IPS-15b (cell line): ENCODE measurements at regions not wholly inside any gene's neighbourhood (a gene's known extent, or its start where the extent isn't known, plus 50 kb on each side); places are given as distances from the start of the nearest gene placed in this dataset.
"Not testable (repeated sequence)": the region's sequence is repeated elsewhere in the genome, so short reads cannot be mapped to it uniquely, and the experiment has no call there.

Source experiments
- H3K27me3 ChIP-seq: one replicate; pipeline ENCODE4 v1.6.1; 2013; ENCODE audit warnings: low read length; ENCODE audit not compliant: control insufficient read depth, insufficient read depth
- H3K36me3 ChIP-seq: one replicate; pipeline ENCODE4 v1.6.1; 2013; ENCODE audit warnings: low read length; ENCODE audit not compliant: control insufficient read depth, insufficient read depth
- H3K4me1 ChIP-seq: one replicate; pipeline ENCODE4 v1.6.1; 2013; ENCODE audit warnings: mild to moderate bottlenecking, low read length; ENCODE audit not compliant: control insufficient read depth, insufficient read depth
- H3K4me3 ChIP-seq: one replicate; pipeline ENCODE4 v1.5.1; 2013; ENCODE audit warnings: low read depth, low read length
- H3K9ac ChIP-seq: one replicate; pipeline ENCODE4 v1.6.1; 2013; ENCODE audit warnings: low read depth, mild to moderate bottlenecking, low read length
- H3K9me3 ChIP-seq: one replicate; pipeline ENCODE4 v1.6.1; 2013; ENCODE audit warnings: mild to moderate bottlenecking, low read length; ENCODE audit not compliant: control insufficient read depth, insufficient read depth

DNA sequence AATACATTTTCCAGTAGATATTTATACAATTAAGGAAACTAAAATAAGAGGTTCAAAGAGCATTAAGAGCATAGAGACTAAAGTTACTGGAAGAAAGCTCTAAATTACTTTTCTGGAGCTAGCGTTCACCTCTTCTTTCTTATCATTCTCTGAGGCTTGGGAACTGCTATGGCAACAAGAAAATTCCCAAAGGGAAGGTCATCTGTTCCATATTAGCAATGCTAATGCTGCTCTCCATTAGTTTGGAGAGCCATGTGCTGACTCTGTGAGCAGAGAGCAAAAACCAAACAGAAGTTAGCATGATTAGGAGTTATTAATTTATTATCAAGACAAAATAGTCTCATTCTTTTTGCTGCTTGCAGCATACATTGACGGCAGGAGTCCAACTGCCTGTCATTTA, 143.1 kb upstream of the SLC16A7 start:
- no peaks in the 10 kb centered on the region for H3K27me3 ChIP-seq
- H3K4me1 ChIP-seq: peaks cover 6% of the 10 kb centered on the region
- no peak overlapping the region for H3K9ac ChIP-seq
- no peaks in the 10 kb centered on the region for H3K36me3 ChIP-seq
- no peaks in the 10 kb centered on the region for H3K9me3 ChIP-seq
- H3K4me3 ChIP-seq: no peak overlapping the region

DNA sequence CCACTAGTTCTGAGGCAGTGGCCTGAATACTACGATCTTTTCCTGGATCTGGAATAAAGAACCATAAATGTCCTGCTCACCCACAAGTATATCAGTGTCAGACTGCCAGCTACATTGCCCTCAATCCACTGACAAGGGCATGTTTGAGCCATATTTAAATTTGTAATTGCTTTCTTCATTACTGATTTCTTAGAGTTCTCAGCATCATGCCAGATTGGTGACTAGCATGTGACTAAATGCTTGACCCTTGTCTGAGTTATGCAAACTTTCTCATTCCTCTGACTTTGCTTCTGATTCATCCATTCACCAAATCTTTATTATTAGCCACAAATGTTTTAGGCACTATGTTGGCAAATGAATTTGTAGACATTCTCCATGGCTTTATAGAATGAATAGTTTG, 143.6 kb upstream of the SLC16A7 start:
- no peaks in the 10 kb centered on the region for H3K9me3 ChIP-seq
- no peaks in the 10 kb centered on the region for H3K27me3 ChIP-seq
- peaks cover 6% of the 10 kb centered on the region for H3K4me1 ChIP-seq
- no peak overlapping the region for H3K9ac ChIP-seq
- no peak overlapping the region for H3K4me3 ChIP-seq
- no peaks in the 10 kb centered on the region for H3K36me3 ChIP-seq

DNA sequence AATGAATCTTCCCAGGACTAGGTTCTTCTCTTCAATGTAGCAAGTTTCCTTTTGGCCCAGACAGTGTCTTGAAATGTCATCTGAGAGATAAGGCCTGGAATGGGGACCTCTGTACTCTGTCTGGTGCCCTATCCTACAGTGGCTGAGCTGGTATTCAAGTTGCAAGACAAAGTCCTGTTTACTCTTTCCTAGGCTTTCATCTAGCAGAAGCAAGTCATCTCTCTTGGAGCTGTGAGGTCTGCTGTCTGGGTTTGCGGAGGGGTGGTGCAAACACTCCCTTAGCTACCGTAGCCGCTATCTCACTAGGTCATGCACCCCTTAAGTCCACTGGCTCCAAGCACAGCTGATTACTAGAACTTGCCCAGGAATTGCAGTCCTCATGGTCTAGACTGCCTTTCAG, 149.7 kb upstream of the SLC16A7 start:
- Histone ChIP-seq H3K4me1 (peaks cover 6% of the 10 kb centered on the region), H3K27me3 (no peaks in the 10 kb centered on the region)

DNA sequence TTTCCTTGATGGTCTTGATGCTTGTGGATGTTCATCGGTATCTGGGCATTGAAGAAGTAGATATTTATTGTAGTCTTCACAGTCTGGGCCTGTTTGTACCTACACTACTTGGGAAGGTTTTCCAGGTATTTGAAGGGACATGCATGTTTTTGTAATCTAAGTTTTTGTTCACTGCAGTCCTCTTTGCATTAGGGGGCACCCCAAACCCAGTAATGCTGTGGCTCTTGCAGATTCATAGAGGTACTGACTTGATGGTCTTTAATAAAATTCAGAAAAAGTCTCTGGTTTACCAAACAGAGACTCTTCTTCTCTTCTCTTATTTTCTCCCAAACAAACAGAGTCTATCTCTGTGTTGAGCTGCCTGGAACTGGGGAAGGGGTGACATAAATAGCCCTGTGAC, 150.9 kb upstream of the SLC16A7 start:
- Histone ChIP-seq H3K4me3 (no peak overlapping the region), H3K4me1 (peaks cover 6% of the 10 kb centered on the region), H3K9me3 (no peaks in the 10 kb centered on the region), H3K36me3 (no peaks in the 10 kb centered on the region), H3K27me3 (no peaks in the 10 kb centered on the region), H3K9ac (no peak overlapping the region)

More for the DNA sequence above, 149.7 kb upstream of the SLC16A7 start:
- Histone ChIP-seq H3K36me3 (no peaks in the 10 kb centered on the region), H3K9me3 (no peaks in the 10 kb centered on the region), H3K4me3 (no peak overlapping the region), H3K9ac (no peak overlapping the region)

DNA sequence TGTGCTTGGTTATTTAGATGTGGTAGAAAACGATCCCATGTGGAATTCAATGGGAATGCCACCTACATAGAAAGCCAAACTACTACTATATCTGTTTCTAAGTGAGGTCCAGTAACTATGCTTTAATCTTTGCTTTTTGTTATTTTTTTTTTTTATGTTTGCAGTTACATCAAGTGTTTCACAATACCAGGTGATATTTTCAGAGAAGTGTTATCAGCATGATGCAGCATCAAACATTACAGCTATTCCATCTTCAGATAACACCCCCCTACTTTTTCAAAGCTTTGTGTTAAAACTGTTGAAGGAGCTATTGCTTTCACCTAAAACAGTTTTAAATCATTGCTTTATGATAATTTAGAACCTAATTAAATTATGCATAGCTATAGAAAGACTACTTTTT, 163.8 kb upstream of the SLC16A7 start:
- Histone ChIP-seq H3K9ac (no peak overlapping the region), H3K4me1 (no peaks in the 10 kb centered on the region), H3K4me3 (no peak overlapping the region), H3K36me3 (no peaks in the 10 kb centered on the region), H3K9me3 (no peaks in the 10 kb centered on the region), H3K27me3 (no peaks in the 10 kb centered on the region)

DNA sequence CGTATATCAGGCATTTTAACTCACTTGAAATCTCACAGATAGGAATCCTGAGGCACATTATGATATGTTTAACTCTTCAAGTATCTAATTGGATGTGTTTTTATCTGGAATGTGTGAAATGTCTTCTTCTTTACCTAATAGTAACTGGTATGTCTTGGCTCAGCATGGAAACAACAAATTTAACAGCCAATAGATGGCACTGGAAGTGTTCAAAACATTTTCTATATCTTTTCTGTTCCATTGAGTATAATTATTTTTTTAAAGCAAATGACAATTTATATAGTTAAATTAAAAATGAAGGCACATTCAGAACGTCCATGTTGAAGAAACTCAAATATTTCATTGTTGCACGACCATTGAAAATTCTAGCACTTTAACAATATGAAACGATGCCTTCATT, 164.6 kb upstream of the SLC16A7 start:
- Histone ChIP-seq H3K36me3 (no peaks in the 10 kb centered on the region), H3K27me3 (no peaks in the 10 kb centered on the region), H3K4me1 (no peaks in the 10 kb centered on the region), H3K9ac (no peak overlapping the region), H3K9me3 (no peaks in the 10 kb centered on the region), H3K4me3 (no peak overlapping the region)

DNA sequence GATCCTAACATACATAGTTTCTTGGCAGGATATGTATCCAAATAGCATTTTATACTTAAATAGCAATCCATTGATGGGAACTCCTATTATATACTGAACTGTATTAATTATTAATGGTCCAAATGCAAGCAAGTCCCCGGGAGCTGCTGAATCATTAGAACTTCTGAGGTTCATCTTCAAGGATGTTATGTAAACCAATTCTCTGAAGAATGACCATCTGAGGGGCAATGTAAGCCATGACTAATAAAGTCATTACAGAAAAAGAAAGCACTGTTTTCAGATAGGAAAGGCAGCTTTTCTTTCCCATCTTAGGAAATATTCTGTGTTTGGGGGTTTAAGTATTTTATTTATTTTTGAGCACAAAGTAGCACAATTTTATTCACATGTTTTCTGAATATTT, 166.1 kb upstream of the SLC16A7 start:
- Histone ChIP-seq H3K36me3 (no peaks in the 10 kb centered on the region), H3K4me1 (no peaks in the 10 kb centered on the region), H3K27me3 (no peaks in the 10 kb centered on the region), H3K9me3 (no peaks in the 10 kb centered on the region), H3K4me3 (no peak overlapping the region), H3K9ac (no peak overlapping the region)

DNA sequence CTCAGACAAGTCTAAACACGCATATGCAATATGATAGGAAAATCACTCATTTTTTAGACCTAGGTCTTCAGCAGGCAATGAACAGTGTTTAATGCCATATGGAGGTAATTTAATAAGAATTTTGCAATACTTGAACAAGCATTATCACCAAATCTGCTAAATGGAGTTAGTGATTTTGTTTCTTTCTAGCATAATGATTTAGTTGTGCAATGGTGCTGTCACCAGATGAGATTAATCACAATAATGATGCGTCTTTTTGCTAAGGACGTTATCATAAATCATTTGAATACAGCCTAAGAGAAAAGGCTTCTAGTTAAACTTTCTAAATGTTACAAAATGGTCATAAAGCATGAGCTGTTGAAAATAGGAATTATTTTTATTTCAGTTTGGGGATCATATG, 170.0 kb upstream of the SLC16A7 start:
- Histone ChIP-seq H3K4me3 (no peak overlapping the region), H3K9me3 (no peaks in the 10 kb centered on the region), H3K27me3 (no peaks in the 10 kb centered on the region), H3K36me3 (no peaks in the 10 kb centered on the region), H3K9ac (no peak overlapping the region), H3K4me1 (no peaks in the 10 kb centered on the region)

DNA sequence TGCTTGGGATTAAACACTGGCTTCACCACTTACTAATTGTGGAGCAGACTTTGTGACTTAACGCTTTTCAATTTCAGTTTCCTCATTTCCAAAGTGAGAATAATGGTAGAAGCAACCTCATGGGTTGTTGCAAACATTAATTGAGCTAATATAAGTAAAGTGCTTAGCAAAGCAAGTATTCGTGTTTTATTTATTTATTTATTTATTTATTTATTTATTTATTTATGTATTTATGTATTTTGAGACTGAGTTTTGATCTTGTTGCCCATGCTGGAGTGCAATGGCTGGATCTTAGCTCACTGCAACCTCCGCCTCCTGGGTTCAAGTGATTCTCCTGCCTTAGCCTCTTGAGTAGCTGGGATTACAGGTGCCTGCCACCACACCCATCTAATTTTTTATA, 171.2 kb upstream of the SLC16A7 start:
- H3K4me3 ChIP-seq, H3K36me3 ChIP-seq, H3K9me3 ChIP-seq, H3K9ac ChIP-seq, H3K27me3 ChIP-seq, H3K4me1 ChIP-seq: not testable (repeated sequence)

DNA sequence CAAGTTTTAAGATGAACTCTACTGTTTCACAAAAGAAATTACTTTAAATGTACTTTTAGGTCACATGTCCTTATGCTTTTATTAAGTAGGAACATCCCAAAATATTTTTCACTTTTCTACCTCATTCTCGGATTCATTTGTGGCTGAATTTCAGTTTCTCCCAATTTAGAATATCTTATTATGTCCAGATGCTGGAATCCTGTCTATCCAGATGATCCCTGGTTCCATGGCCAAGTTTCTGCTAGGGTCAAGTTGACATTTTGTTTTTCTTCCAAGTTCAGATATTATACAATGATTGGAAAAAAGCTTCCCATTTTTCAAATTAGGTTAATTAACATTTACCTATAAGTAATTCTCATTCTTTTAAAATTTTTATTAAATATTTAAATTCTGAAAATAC, 181.8 kb upstream of the SLC16A7 start:
- no peaks in the 10 kb centered on the region for H3K36me3 ChIP-seq
- no peaks in the 10 kb centered on the region for H3K27me3 ChIP-seq
- no peaks in the 10 kb centered on the region for H3K4me1 ChIP-seq
- no peaks in the 10 kb centered on the region for H3K9me3 ChIP-seq
- H3K9ac ChIP-seq: no peak overlapping the region
- H3K4me3 ChIP-seq: no peak overlapping the region

DNA sequence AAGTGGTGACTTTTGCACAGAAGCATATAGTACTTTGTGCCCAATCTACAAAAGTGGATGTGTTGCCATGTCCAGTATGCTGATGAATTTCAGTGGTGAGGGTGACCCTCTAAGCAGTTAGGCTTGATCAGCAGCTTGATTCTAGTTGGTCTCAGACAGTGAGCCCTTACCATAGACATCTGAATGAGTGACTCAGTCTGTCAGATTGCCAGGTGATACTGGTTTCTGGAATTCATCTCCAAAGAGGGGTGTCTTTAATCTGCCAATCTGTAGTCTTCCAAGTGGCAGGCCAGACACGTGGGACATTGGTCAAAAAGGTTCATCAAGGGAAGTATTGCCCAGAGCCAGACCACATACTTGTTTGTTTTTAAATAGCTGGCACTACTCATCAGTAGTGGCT, 187.4 kb upstream of the SLC16A7 start:
- H3K9ac ChIP-seq: no peak overlapping the region
- H3K36me3 ChIP-seq: no peaks in the 10 kb centered on the region
- no peak overlapping the region for H3K4me3 ChIP-seq
- no peaks in the 10 kb centered on the region for H3K9me3 ChIP-seq
- no peaks in the 10 kb centered on the region for H3K27me3 ChIP-seq
- H3K4me1 ChIP-seq: no peaks in the 10 kb centered on the region

DNA sequence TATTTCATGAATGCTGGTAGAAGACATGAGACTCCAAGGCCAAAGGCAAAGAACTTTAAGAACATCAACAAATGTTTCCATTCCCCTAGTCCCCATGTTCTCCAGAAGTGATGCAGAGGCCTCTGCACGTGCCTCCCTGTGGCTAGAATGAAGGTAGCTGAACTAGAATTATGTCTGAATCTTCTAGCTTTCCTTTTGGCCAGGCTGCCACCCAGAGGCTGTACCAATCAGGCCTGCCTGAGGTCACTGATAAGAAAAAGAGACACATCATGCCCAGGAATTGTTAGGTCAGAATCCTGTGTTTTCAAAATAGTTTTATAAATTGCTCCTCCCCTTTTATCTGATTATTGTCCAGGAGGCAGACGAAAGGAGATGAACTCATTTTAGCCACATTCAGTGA, 188.0 kb upstream of the SLC16A7 start:
- no peaks in the 10 kb centered on the region for H3K4me1 ChIP-seq
- H3K4me3 ChIP-seq: no peak overlapping the region
- no peaks in the 10 kb centered on the region for H3K9me3 ChIP-seq
- H3K36me3 ChIP-seq: no peaks in the 10 kb centered on the region
- no peaks in the 10 kb centered on the region for H3K27me3 ChIP-seq
- no peak overlapping the region for H3K9ac ChIP-seq

DNA sequence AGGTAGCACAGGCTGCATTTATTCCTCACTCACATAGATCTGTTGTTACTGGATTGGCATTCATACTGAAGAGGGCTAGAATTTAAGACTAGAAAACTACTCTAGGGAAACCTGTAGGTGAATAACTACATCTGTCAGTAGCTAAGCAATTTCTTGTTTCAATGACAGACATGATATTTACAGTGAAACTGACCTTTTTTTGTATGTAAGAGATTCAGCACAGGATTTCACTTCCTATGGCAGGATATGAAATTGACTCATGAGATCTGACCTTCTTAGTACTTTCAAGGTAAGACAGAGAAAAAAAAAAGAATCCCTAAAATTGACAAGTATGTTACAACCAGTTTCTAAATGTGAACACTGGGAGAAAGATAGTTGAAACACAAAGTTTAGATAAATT, 189.8 kb upstream of the SLC16A7 start:
- Histone ChIP-seq H3K4me3 (no peak overlapping the region), H3K27me3 (no peaks in the 10 kb centered on the region), H3K36me3 (no peaks in the 10 kb centered on the region), H3K4me1 (no peaks in the 10 kb centered on the region), H3K9me3 (no peaks in the 10 kb centered on the region), H3K9ac (no peak overlapping the region)
